Gastrocnemius medialis (tissue), 4 donors: ENCODE measurements at regions not wholly inside any gene's neighbourhood (a gene's known extent, or its start where the extent isn't known, plus 50 kb on each side); places are given as distances from the start of the nearest gene placed in this dataset.

Experiments used
- ATAC-seq, 2 donors: fragments of 150-250 bp; one replicate each; pipeline ENCODE4 v1.9.1; 2016
- DNase-seq, 2 donors: peaks; one replicate each; pipeline ENCODE4 v3.0.0-alpha.2; 2019
- H3K27ac ChIP-seq, 4 donors: fragments of 200-600 bp; sonication (generic); 1 replicate in 1 of 4; 2 replicates in 3 of 4; pipeline ENCODE4 v1.5.1; 2016 to 2018; ENCODE audit warnings: mild to moderate bottlenecking in 2 of 4, moderate library complexity in 1 of 4
- H3K27me3 ChIP-seq, 3 donors: fragments of 200-600 bp; sonication (generic) in 2 of 3; 1 replicate in 1 of 3; 2 replicates in 2 of 3; pipeline versions ENCODE4 v1.5.1 to v1.6.0; 2016 to 2019; ENCODE audit warnings: mild to moderate bottlenecking in 1 of 3, moderate library complexity in 1 of 3
- H3K36me3 ChIP-seq, 2 donors: fragments of 200-600 bp; sonication (generic) in 1 of 2; one replicate each; pipeline ENCODE4 v1.5.1; 2017 to 2018
- H3K4me1 ChIP-seq, 2 donors: fragments of 200-600 bp; sonication (generic) in 1 of 2; one replicate each; pipeline ENCODE4 v1.5.1; 2016 to 2017; ENCODE audit warnings: mild to moderate bottlenecking in 2 of 2
- H3K4me3 ChIP-seq, 4 donors: fragments of 200-600 bp; sonication (generic) in 3 of 4; 1 replicate in 1 of 4; 2 replicates in 3 of 4; pipeline ENCODE4 v1.5.1; 2016 to 2019; ENCODE audit warnings: mild to moderate bottlenecking in 2 of 4
- H3K9me3 ChIP-seq, 3 donors: fragments of 200-600 bp; sonication (generic) in 2 of 3; 1 replicate in 1 of 3; 2 replicates in 2 of 3; pipeline ENCODE4 v1.5.1; 2016 to 2019
- POLR2A ChIP-seq, 2 donors: fragments of 450-650 bp; IDR thresholded peaks; one replicate each; pipeline ENCODE4 v1.6.1; 2017; ENCODE audit warnings: antibody characterized with exemption in 2 of 2, mild to moderate bottlenecking in 2 of 2, moderate library complexity in 2 of 2
- in situ Hi-C, 4 donors: fragments of 200-750 bp; cut with MboI; loops; one replicate each; pipeline versions ENCODE4 v1.15.0 to v1.8.0; 2017; ENCODE audit warnings: low sequenced_read_pairs in 4 of 4
- intact Hi-C: fragments of 100-400 bp; cut with DNase I; formaldehyde crosslinking; loops from one replicate; pipeline ENCODE4 v1.15.1; 2023; ENCODE audit warnings: low total_unique reads
- TF ChIP-seq, protein P1 (sequence below), 5 experiments: fragments of 450-650 bp in 3 of 5; fragments of 200-600 bp in 2 of 5; sonication (generic) in 2 of 5; IDR thresholded peaks in 4 of 5; conservative IDR thresholded peaks in 1 of 5; 1 replicate in 4 of 5; 2 replicates in 1 of 5; pipeline ENCODE4 v1.5.1; 2016 to 2019; ENCODE audit warnings: antibody characterized with exemption in 5 of 5, mild to moderate bottlenecking in 3 of 5, moderate library complexity in 3 of 5

DNA sequence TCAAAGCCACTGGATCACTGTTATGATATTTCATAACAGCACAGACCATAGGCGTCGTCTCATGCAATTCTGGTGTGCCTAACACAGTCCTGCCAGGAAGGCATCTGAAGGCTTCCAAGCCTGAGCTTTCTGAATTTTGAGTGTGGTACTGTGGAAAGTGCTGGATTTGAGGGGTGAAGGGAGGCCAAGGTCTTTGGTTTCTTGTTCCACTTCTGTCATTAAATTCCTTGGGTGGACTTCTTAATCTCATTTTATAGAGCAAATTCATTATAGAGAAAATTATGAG, 441.3 kb upstream of the PIK3R1 start:
- H3K4me1 ChIP-seq: peaks cover 30 to 32% of the 10 kb centered on the region in 2 donors
- in situ Hi-C loops: no loop called here
- ATAC-seq (peak; percentile 60 to 73), DNase-seq (peak in 1 of 2 donors; percentile 52)
- TF ChIP-seq POLR2A (IDR thresholded peaks at IDR 0.05): no peak
- TF ChIP-seq, protein P1, sequence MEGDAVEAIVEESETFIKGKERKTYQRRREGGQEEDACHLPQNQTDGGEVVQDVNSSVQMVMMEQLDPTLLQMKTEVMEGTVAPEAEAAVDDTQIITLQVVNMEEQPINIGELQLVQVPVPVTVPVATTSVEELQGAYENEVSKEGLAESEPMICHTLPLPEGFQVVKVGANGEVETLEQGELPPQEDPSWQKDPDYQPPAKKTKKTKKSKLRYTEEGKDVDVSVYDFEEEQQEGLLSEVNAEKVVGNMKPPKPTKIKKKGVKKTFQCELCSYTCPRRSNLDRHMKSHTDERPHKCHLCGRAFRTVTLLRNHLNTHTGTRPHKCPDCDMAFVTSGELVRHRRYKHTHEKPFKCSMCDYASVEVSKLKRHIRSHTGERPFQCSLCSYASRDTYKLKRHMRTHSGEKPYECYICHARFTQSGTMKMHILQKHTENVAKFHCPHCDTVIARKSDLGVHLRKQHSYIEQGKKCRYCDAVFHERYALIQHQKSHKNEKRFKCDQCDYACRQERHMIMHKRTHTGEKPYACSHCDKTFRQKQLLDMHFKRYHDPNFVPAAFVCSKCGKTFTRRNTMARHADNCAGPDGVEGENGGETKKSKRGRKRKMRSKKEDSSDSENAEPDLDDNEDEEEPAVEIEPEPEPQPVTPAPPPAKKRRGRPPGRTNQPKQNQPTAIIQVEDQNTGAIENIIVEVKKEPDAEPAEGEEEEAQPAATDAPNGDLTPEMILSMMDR (IDR thresholded peaks at IDR 0.05 in 4 of 5, conservative IDR thresholded peaks at IDR 0.05 in 1 of 5): no peak
- no peaks in the 10 kb centered on the region for H3K36me3 ChIP-seq
- peak overlapping the region; percentile 64 to 82 (median 76) for H3K27ac ChIP-seq
- intact Hi-C loops: loop anchor here (2.0 to 5.0 kb wide), 4 partner anchors 33 to 297 kb away; no protein-coding TSS in a partner anchor
- H3K4me3 ChIP-seq: no peak overlapping the region
- H3K9me3 ChIP-seq: no peaks in the 10 kb centered on the region
- H3K27me3 ChIP-seq: no peaks in the 10 kb centered on the region

DNA sequence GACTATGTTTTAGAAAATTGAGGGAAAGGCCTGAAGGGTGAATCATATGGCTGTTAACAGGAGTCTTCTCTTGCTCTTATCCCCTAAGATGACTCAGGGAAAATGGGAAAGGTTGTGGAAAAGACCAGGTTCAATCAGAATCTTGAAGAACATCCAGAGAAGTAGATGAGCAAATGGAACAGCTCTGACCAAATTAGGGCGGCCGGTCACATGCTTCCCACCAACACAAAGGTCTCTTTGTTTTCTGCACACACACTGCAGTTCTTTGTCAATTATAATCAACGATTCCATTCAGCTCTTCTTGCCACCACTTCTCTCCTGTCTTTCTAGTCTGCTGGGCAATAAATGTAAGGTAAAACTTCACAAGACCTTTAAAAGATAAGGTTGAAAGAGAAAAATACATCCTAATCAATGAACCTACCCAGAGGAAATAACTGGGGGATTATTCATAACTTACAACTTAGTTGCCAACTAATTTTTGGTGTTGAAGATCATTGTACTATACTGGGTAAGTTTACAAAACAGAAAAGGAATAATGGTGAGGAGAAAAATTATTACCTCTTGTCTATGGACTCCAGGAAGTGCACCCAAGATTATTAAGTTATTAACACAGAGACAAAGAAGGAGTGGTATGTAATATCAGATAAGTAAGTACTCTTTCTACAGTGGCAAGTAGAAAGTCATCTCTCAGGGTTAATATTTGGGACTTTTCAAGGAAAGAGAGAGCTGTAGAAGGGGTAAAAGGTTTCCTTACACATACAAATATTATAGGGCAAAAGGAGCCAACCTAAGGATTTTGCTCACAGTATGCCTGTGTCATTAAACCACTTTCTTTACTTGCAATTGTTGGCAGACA, 441.9 kb upstream of the PIK3R1 start:
- ATAC-seq (no peak), DNase-seq (no peak)
- TF ChIP-seq, protein P1 (IDR thresholded peaks at IDR 0.05 in 4 of 5, conservative IDR thresholded peaks at IDR 0.05 in 1 of 5): no peak
- TF ChIP-seq POLR2A (IDR thresholded peaks at IDR 0.05): no peak
- Histone ChIP-seq H3K4me3 (no peak overlapping the region), H3K36me3 (no peaks in the 10 kb centered on the region), H3K9me3 (no peaks in the 10 kb centered on the region), H3K27me3 (no peaks in the 10 kb centered on the region), H3K4me1 (peaks cover 30 to 32% of the 10 kb centered on the region in 2 donors), H3K27ac (peak overlapping the region; percentile 74 to 82 (median 78))
- intact Hi-C loops: loop anchor here (2.0 to 5.0 kb wide), 4 partner anchors 33 to 296 kb away; no protein-coding TSS in a partner anchor
- in situ Hi-C loops: no loop called here

DNA sequence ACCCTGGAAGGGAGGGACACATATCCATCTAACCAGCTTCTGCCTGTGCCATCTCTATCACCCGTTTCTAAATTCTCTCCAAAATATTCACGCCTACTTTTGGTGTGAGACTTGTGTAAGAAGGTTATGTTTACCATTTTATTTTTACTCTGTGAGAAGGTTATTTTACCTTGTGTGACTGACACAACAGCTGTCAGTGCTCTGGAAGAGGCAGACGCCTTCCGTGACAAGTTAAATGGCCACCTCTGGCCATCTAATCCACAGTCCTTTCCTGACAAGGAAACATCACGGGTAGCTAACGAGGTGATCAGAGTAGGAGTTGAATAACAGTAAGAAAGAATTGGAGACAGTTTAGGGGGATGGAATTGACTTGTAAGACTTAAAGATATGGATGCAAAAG, 443.8 kb upstream of the PIK3R1 start:
- peak; percentile 33 to 54 for DNase-seq
- Histone ChIP-seq H3K27ac (peak overlapping the region; percentile 74 to 82 (median 78)), H3K36me3 (no peaks in the 10 kb centered on the region), H3K27me3 (no peaks in the 10 kb centered on the region), H3K9me3 (no peaks in the 10 kb centered on the region), H3K4me3 (peak overlapping the region in 1 of 4 donors; percentile 4), H3K4me1 (peaks cover 30 to 32% of the 10 kb centered on the region in 2 donors)
- TF ChIP-seq, protein P1 (IDR thresholded peaks at IDR 0.05 in 4 of 5, conservative IDR thresholded peaks at IDR 0.05 in 1 of 5): no peak
- peak in 1 of 2 donors; percentile 39 for TF ChIP-seq POLR2A (IDR thresholded peaks at IDR 0.05)
- intact Hi-C loops: loop anchor here (5.0 kb wide), 2 partner anchors 279 to 294 kb away; no protein-coding TSS in a partner anchor
- ATAC-seq: peak; percentile 89 to 90
- in situ Hi-C loops: no loop called here

DNA sequence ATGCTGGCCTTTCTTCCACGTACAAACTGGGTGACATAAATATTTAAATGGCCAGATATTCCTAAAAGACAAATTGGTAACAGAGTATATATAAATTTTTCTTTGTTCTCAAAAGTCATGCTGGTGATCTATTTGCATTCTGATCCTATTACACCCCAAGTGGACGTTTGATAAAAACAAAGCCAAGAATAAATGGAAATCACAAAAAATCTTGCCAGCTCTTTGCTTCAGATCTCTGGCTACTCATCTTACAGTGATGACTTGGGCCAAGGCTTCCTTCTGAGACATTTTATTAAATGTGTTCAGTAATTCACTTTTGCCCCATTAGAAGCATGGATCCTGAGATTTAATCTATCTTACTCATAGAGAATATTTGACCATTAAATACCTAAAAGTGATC, 444.3 kb upstream of the PIK3R1 start:
- H3K36me3 ChIP-seq: no peaks in the 10 kb centered on the region
- H3K4me1 ChIP-seq: peaks cover 30 to 32% of the 10 kb centered on the region in 2 donors
- no peak for DNase-seq
- no peak for ATAC-seq
- H3K4me3 ChIP-seq: no peak overlapping the region
- H3K27me3 ChIP-seq: no peaks in the 10 kb centered on the region
- no peak for TF ChIP-seq POLR2A (IDR thresholded peaks at IDR 0.05)
- TF ChIP-seq, protein P1 (IDR thresholded peaks at IDR 0.05 in 4 of 5, conservative IDR thresholded peaks at IDR 0.05 in 1 of 5): no peak
- intact Hi-C loops: loop anchor here (5.0 kb wide), 2 partner anchors 279 to 294 kb away; no protein-coding TSS in a partner anchor
- peak overlapping the region; percentile 74 to 82 (median 78) for H3K27ac ChIP-seq
- no peaks in the 10 kb centered on the region for H3K9me3 ChIP-seq
- in situ Hi-C loops: no loop called here
